ENCODE measurements at regions not wholly inside any gene's neighbourhood (a gene's known extent, or its start where the extent isn't known, plus 50 kb on each side); places are given as distances from the start of the nearest gene placed in this dataset.

DNA sequence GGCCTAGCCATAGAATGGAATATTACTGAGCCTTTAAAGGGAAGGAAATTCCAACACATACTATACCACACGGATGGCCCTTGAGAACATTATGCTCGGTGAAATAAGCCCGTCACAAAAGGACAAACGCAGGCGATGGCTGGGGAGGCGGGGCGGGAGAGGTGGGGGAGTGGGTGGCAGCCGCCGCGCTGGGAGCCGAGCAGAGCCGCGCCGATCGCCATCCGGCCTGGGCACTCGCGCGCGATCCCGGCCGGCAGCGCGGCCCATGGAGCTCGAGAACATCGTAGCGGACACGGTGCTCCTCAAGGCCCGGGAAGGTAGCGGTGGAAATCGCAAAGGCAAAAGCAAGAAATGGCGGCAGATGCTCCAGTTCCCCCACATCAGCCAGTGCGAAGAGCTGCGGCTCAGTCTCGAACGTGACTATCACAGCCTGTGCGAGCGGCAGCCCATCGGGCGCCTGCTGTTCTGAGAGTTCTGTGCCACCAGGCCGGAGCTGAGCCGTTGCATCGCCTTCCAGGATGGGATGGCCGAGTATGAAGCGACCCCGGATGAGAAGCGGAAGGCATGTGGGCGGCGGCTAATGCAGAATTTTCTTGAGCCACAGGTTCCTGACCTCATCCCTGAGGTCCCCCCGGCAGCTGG, 140.1 kb downstream of the ZDHHC20 start:
- intact Hi-C loops (cut with DNase I; ENCODE audit: low total_unique reads) = no loop called here
- Histone ChIP-seq H3K4me3 (peak overlapping the region in 3 of 8 donors; percentile 12 to 18 (median 15)), H3K4me1 (no peaks in the 10 kb centered on the region), H3K36me3 (peaks cover 0 to 8% (median 0%) of the 10 kb centered on the region in 6 donors), H3K27ac (no peak overlapping the region), H3K9me3 (no peaks in the 10 kb centered on the region), H3K27me3 (replicated peaks in 1 of 7) (no peaks in the 10 kb centered on the region)
- DNase-seq = no peak
- TF ChIP-seq POLR2AphosphoS5 (IDR thresholded peaks at IDR 0.05) = no peak
- TF ChIP-seq POLR2A (IDR thresholded peaks at IDR 0.05) = no peak
- TF ChIP-seq, protein P1, sequence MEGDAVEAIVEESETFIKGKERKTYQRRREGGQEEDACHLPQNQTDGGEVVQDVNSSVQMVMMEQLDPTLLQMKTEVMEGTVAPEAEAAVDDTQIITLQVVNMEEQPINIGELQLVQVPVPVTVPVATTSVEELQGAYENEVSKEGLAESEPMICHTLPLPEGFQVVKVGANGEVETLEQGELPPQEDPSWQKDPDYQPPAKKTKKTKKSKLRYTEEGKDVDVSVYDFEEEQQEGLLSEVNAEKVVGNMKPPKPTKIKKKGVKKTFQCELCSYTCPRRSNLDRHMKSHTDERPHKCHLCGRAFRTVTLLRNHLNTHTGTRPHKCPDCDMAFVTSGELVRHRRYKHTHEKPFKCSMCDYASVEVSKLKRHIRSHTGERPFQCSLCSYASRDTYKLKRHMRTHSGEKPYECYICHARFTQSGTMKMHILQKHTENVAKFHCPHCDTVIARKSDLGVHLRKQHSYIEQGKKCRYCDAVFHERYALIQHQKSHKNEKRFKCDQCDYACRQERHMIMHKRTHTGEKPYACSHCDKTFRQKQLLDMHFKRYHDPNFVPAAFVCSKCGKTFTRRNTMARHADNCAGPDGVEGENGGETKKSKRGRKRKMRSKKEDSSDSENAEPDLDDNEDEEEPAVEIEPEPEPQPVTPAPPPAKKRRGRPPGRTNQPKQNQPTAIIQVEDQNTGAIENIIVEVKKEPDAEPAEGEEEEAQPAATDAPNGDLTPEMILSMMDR (IDR thresholded peaks at IDR 0.05 in 8 of 11, conservative IDR thresholded peaks at IDR 0.05 in 3 of 11) = no peak
- WGBS, 5 donors = 68 to 87% (median 72%) methylated on average over 50 of the region's 50 CpGs

DNA sequence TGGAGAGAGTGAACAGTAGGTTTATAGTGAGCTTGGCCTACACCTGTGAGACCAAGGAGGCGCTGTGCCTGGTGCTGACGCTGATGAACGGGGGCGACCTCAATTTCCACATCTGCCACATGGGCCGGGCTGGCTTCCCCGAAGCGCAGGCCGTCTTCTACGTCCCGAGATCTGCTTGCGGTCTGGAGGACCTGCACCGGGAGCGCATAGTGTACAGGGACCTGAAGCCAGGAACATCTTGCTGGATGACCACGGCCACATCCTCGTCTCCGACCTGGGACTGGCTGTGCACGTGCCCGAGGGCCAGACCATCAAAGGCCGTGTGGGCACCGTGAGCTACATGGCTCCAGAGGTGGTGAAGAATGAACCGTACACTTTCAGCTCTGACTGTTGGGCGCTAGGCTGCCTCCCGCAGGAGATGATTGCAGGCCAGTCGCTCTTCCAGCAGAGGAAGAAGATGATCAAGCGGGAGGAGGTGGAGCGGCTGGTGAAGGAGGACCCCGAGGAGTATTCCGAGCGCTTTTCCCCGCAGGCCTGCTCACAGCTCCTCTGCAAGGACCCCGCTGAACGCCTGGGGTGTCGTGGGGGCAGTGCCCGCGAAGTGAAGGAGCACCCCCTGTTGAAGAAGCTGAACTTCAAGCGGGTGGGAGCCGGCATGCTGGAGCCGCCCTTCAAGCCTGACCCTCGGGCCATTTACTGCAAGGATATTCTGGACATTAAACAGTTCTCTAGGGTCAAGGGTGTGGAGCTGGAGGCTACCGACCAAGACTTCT, 139.0 kb downstream of the ZDHHC20 start:
- TF ChIP-seq, protein P1 (IDR thresholded peaks at IDR 0.05 in 8 of 11, conservative IDR thresholded peaks at IDR 0.05 in 3 of 11) = no peak
- TF ChIP-seq POLR2AphosphoS5 (IDR thresholded peaks at IDR 0.05) = no peak
- no peak for TF ChIP-seq POLR2A (IDR thresholded peaks at IDR 0.05)
- 94 to 99% (median 97%) methylated on average over 33 to 40 of the region's 40 CpGs for WGBS, 5 donors
- DNase-seq = no peak
- no peaks in the 10 kb centered on the region for H3K9me3 ChIP-seq
- H3K4me3 ChIP-seq = no peak overlapping the region
- H3K27ac ChIP-seq = no peak overlapping the region
- no peaks in the 10 kb centered on the region for H3K27me3 ChIP-seq (replicated peaks in 1 of 7)
- H3K36me3 ChIP-seq = peaks cover 0 to 8% (median 0%) of the 10 kb centered on the region in 6 donors
- no peaks in the 10 kb centered on the region for H3K4me1 ChIP-seq
- intact Hi-C loops (cut with DNase I; ENCODE audit: low total_unique reads) = no loop called here

DNA sequence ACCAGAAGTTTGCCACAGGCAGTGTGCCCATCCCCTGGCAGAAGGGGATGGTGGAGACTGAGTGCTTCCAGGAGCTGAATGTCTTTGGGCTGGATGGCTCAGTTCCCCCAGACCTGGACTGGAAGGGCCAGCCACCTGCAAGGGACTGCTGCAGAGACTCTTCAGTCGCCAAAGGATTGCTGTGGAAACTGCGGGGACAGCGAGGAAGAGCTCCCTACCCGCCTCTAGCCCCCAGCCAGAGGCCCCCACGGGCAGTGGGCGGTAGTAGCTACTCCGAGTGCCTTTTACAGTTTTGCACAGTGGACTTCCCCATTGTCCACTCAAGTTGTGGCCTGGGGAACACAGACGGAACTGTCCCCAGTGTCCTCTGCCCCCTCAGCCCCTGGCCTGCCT, 138.5 kb downstream of the ZDHHC20 start:
- no peak for DNase-seq
- no peaks in the 10 kb centered on the region for H3K9me3 ChIP-seq
- TF ChIP-seq POLR2AphosphoS5 (IDR thresholded peaks at IDR 0.05) = no peak
- TF ChIP-seq, protein P1 (IDR thresholded peaks at IDR 0.05 in 8 of 11, conservative IDR thresholded peaks at IDR 0.05 in 3 of 11) = no peak
- no peak for TF ChIP-seq POLR2A (IDR thresholded peaks at IDR 0.05)
- intact Hi-C loops (cut with DNase I; ENCODE audit: low total_unique reads) = no loop called here
- H3K4me1 ChIP-seq = no peaks in the 10 kb centered on the region
- no peaks in the 10 kb centered on the region for H3K27me3 ChIP-seq (replicated peaks in 1 of 7)
- no peak overlapping the region for H3K27ac ChIP-seq
- H3K4me3 ChIP-seq = no peak overlapping the region
- WGBS, 5 donors = 89 to 93% (median 90%) methylated on average over 2 to 8 of the region's 8 CpGs
- H3K36me3 ChIP-seq = peaks cover 0 to 8% (median 0%) of the 10 kb centered on the region in 6 donors

DNA sequence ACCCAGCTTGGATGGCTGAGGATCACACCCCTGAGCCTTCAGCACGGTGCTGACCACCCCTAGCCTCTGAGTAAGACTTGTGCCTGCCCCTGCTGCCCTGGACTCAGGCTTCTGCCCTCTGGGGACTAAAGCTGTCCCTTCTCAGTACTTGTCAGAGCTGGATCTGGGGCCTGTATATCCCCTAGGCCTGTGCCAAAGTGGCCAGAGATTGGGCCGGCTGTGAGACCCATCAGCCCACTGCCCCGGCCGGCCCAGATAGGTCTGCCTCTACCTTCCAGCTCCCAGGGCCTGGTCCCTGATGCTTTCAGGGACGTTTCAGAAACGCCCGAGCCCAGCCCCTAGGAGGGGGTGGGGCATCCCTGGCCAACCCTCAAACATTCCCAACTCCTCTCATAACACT, 137.8 kb downstream of the ZDHHC20 start:
- Histone ChIP-seq H3K9me3 (no peaks in the 10 kb centered on the region), H3K4me3 (no peak overlapping the region), H3K36me3 (peaks cover 0 to 8% (median 0%) of the 10 kb centered on the region in 6 donors), H3K27me3 (replicated peaks in 1 of 7) (no peaks in the 10 kb centered on the region), H3K4me1 (no peaks in the 10 kb centered on the region), H3K27ac (no peak overlapping the region)
- WGBS, 5 donors = 68 to 90% (median 85%) methylated on average over 3 to 7 of the region's 7 CpGs
- no peak for DNase-seq
- TF ChIP-seq POLR2AphosphoS5 (IDR thresholded peaks at IDR 0.05) (no peak), POLR2A (IDR thresholded peaks at IDR 0.05) (no peak)
- TF ChIP-seq, protein P1 (IDR thresholded peaks at IDR 0.05 in 8 of 11, conservative IDR thresholded peaks at IDR 0.05 in 3 of 11) = no peak
- intact Hi-C loops (cut with DNase I; ENCODE audit: low total_unique reads) = no loop called here
